K562 (cell line): ENCODE measurements at regions not wholly inside any gene's neighbourhood (a gene's known extent, or its start where the extent isn't known, plus 50 kb on each side); places are given as distances from the start of the nearest gene placed in this dataset.
A peak's percentile ranks its signal among the peaks of the same experiment; 100 is the strongest.

Source experiments
- ATF4 ChIP-seq: fragments of 450-650 bp; formaldehyde crosslinking; IDR thresholded peaks from 2 replicates; pipeline ENCODE4 v1.4.0; 2022; ENCODE audit warnings: mild to moderate bottlenecking, moderate library complexity
- CEBPG ChIP-seq, 3 experiments: fragments of 200-800 bp in 1 of 3; sonication (Bioruptor generic) in 1 of 3; sonication (generic) in 1 of 3; formaldehyde crosslinking in 1 of 3; IDR thresholded peaks in 2 of 3; conservative IDR thresholded peaks in 1 of 3; 2 replicates each; pipeline versions ENCODE4 v1.6.1 to v1.8.0; 2016 to 2022; ENCODE audit warnings: missing compliant biosample characterization in 2 of 3, missing genetic modification characterization in 2 of 3, mild to moderate bottlenecking in 1 of 3, missing genetic modification reagents in 1 of 3
- FOSL1 ChIP-seq: fragments of 200-800 bp; sonication (Bioruptor generic); conservative IDR thresholded peaks from 2 replicates; pipeline ENCODE4 v1.6.1; 2016; ENCODE audit warnings: missing genetic modification characterization, missing compliant biosample characterization
- GATA2 ChIP-seq: sonication (generic); formaldehyde crosslinking; IDR thresholded peaks from 2 replicates; pipeline ENCODE4 v1.4.0; 2020; ENCODE audit warnings: mild to moderate bottlenecking, missing genetic modification reagents
- HMBOX1 ChIP-seq: sonication (generic); IDR thresholded peaks from 2 replicates; pipeline ENCODE4 v1.6.1; 2016
- NFIC ChIP-seq: fragments of 450-650 bp; IDR thresholded peaks from 2 replicates; pipeline ENCODE4 v1.6.1; 2017; ENCODE audit warnings: mild to moderate bottlenecking, inconsistent platforms
- RAD51 ChIP-seq: fragments of 450-650 bp; IDR thresholded peaks from 2 replicates; pipeline ENCODE4 v1.7.1; 2016; ENCODE audit warnings: low read depth, mild to moderate bottlenecking, borderline replicate concordance
- RCOR1 ChIP-seq, 2 experiments: IDR thresholded peaks; 2 replicates each; pipeline ENCODE4 v1.6.1; 2012; ENCODE audit warnings: low read depth in 2 of 2, low read length in 2 of 2, borderline replicate concordance in 1 of 2, improper control_type of control experiment in 1 of 2
- SRSF3 ChIP-seq: fragments of 200-400 bp; formaldehyde crosslinking; IDR thresholded peaks from 2 replicates; pipeline ENCODE4 v1.6.1; 2016; ENCODE audit warnings: mild to moderate bottlenecking, low read length, moderate library complexity; ENCODE audit not compliant: insufficient read depth
- TBL1XR1 ChIP-seq, 2 experiments: IDR thresholded peaks; 2 replicates each; pipeline ENCODE4 v1.6.1; 2012; ENCODE audit warnings: improper control_type of control experiment in 2 of 2, low read length in 2 of 2, mild to moderate bottlenecking in 1 of 2
- TRIM25 ChIP-seq: fragments of 450-650 bp; IDR thresholded peaks from 2 replicates; pipeline ENCODE4 v1.7.0; 2016; ENCODE audit warnings: borderline replicate concordance
- VEZF1 ChIP-seq: fragments of 200-800 bp; sonication (Bioruptor generic); IDR thresholded peaks from 2 replicates; pipeline ENCODE4 v1.6.1; 2017; ENCODE audit warnings: missing genetic modification characterization, missing compliant biosample characterization
- ZNF395 ChIP-seq: fragments of 200-800 bp; sonication (Bioruptor generic); IDR thresholded peaks from 2 replicates; pipeline ENCODE4 v1.6.1; 2017; ENCODE audit warnings: missing genetic modification characterization, missing compliant biosample characterization

- TF ChIP-seq TRIM25 (0 out of 2 replicates have a peak, but pooled peaks have one; percentile 83), NFIC (0 out of 2 replicates have a peak, but pooled peaks have one; percentile 31), ZNF395 (CRISPR knock-in tag) (peak; percentile 68; the same call in 1 of the 2 replicates), RCOR1 (IDR thresholded peaks at IDR 0.05; ENCODE audit: borderline replicate concordance in 1 of 2, low read depth in 2 of 2, low read length in 2 of 2) (peak in 1 of 2 experiments; percentile 67; a peak in 2 of 4 replicates), GATA2 (CRISPR knock-in tag) (peak; percentile 60), ATF4 (CRISPR knock-in tag) (peak; percentile 80), TBL1XR1 (IDR thresholded peaks at IDR 0.05; ENCODE audit: low read length in 2 of 2) (peak in 1 of 2 experiments; percentile 38; a peak in 1 of 4 replicates), CEBPG (CRISPR knock-in tag; IDR thresholded peaks at IDR 0.05) (peak; percentile 85), CEBPG (tag; conservative IDR thresholded peaks at IDR 0.05 in 1 of 2, IDR thresholded peaks at IDR 0.05 in 1 of 2) (peak; percentile 96), RAD51 (0 out of 2 replicates have a peak, but pooled peaks have one; percentile 22), SRSF3 (no peak), VEZF1 (CRISPR knock-in tag) (peak; percentile 59), HMBOX1 (peak; percentile 62), FOSL1 (tag) (peak; percentile 94)
Measured at GRCh38 chr1:157274698-157275534, 136.7 kb upstream of the ETV3 start (continued).
